ENCODE measurements at regions not wholly inside any gene's neighbourhood (a gene's known extent, or its start where the extent isn't known, plus 50 kb on each side); places are given as distances from the start of the nearest gene placed in this dataset.

DNA sequence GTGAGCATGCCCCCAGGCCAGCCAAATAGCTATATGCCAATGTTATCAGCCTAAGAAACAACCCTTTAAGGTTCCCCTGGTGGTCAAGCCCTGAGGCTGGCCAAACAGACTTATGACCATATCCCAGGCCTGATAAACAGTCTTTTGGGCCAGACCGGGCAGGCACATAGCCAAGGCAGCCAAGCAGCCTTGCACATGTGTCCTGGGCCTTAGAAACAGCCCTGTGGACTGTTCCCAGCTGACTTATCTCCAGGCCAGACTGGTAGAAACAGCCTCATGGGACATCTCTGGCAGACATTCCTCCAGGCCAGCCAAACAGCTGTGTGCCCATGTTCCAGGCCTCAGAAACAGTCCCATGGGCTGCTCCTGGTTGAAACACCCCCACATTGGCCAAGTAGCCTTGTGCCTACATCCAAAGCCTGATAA is 295.0 kb upstream of the MGAT4C start:
- no peaks in the 10 kb centered on the region for H3K4me1 ChIP-seq (ENCODE audit: insufficient read depth, low read length, severe bottlenecking)
- no peaks in the 10 kb centered on the region for H4K20me1 ChIP-seq (ENCODE audit: insufficient read depth, low read length)
- H3K4me3 ChIP-seq (ENCODE audit: low read depth, low read length, poor library complexity, severe bottlenecking), result no peak overlapping the region
- no peaks in the 10 kb centered on the region for H3K79me2 ChIP-seq (ENCODE audit: insufficient read depth, low read length)
- no peak overlapping the region for H3K9ac ChIP-seq (ENCODE audit: low read length)
- no peaks in the 10 kb centered on the region for H3F3A ChIP-seq (ENCODE audit: insufficient read depth, low read length)
- no peak for TF ChIP-seq EZH2 (IDR thresholded peaks at IDR 0.05; ENCODE audit: borderline replicate concordance, low read length)
- TF ChIP-seq, protein P1, sequence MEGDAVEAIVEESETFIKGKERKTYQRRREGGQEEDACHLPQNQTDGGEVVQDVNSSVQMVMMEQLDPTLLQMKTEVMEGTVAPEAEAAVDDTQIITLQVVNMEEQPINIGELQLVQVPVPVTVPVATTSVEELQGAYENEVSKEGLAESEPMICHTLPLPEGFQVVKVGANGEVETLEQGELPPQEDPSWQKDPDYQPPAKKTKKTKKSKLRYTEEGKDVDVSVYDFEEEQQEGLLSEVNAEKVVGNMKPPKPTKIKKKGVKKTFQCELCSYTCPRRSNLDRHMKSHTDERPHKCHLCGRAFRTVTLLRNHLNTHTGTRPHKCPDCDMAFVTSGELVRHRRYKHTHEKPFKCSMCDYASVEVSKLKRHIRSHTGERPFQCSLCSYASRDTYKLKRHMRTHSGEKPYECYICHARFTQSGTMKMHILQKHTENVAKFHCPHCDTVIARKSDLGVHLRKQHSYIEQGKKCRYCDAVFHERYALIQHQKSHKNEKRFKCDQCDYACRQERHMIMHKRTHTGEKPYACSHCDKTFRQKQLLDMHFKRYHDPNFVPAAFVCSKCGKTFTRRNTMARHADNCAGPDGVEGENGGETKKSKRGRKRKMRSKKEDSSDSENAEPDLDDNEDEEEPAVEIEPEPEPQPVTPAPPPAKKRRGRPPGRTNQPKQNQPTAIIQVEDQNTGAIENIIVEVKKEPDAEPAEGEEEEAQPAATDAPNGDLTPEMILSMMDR (IDR thresholded peaks at IDR 0.05; ENCODE audit: low read length), result no peak
- no peak overlapping the region for H3K4me2 ChIP-seq (ENCODE audit: low read length)
- H3K36me3 ChIP-seq (ENCODE audit: insufficient read depth, low read length), result no peaks in the 10 kb centered on the region
- no peaks in the 10 kb centered on the region for H3K9me3 ChIP-seq (ENCODE audit: low read length)
- H3K27ac ChIP-seq (ENCODE audit: low read depth, low read length, poor library complexity, severe bottlenecking), result no peak overlapping the region
- H3K9me2 ChIP-seq (ENCODE audit: low read depth, low read length), result no peaks in the 10 kb centered on the region
- no peaks in the 10 kb centered on the region for H3K27me3 ChIP-seq (ENCODE audit: insufficient read depth, low read length)
- H2AFZ ChIP-seq (ENCODE audit: low read length), result no peak overlapping the region

DNA sequence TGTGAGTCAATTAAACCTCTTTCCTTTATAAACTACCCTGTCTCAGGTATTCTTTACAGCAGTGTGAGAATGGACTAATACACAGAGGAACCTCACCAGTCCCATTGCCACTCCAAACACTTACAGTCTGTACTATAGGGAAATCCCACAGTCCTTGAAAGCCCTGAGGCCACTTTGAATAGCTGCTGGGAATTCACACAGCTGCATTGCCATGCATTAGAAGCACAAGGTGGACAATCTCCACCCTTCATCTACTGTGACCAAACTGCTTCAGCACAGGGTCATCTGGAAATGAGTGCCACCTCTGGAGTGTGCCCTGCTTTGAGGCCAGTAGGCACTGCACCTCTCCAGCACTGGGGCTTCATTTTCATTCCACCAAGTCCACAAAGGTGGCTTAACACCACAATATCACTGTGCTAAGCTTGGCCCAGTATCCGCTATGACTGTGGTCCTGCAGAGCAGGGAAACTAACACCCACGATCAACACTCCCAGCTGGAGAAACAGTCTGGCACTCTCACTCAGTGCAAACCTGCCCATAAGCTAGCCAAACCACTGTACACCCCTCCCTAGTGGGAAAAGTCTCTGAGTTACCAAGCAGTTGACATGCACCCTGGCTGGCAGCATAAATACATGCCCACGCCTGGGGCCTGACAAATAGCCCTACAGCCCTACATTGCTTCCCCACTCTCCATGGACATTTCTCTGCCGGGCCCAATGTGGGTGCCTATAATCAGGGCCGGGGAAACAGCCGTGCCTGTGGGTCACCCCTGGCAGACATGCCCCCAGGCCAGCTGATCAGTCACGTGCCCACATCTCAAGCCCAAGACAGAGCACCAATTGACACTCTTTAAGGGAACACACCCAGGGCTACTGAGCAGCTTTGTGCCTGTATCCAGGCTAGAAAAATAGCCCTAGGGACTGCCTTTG is 294.3 kb upstream of the MGAT4C start:
- H4K20me1 ChIP-seq (ENCODE audit: insufficient read depth, low read length), result no peaks in the 10 kb centered on the region
- no peak overlapping the region for H2AFZ ChIP-seq (ENCODE audit: low read length)
- no peak for TF ChIP-seq EZH2 (IDR thresholded peaks at IDR 0.05; ENCODE audit: borderline replicate concordance, low read length)
- TF ChIP-seq, protein P1 (IDR thresholded peaks at IDR 0.05; ENCODE audit: low read length), result no peak
- no peaks in the 10 kb centered on the region for H3K9me3 ChIP-seq (ENCODE audit: low read length)
- no peak overlapping the region for H3K9ac ChIP-seq (ENCODE audit: low read length)
- H3K27me3 ChIP-seq (ENCODE audit: insufficient read depth, low read length), result no peaks in the 10 kb centered on the region
- no peaks in the 10 kb centered on the region for H3K4me1 ChIP-seq (ENCODE audit: insufficient read depth, low read length, severe bottlenecking)
- H3K9me2 ChIP-seq (ENCODE audit: low read depth, low read length), result no peaks in the 10 kb centered on the region
- no peak overlapping the region for H3K4me3 ChIP-seq (ENCODE audit: low read depth, low read length, poor library complexity, severe bottlenecking)
- H3K27ac ChIP-seq (ENCODE audit: low read depth, low read length, poor library complexity, severe bottlenecking), result no peak overlapping the region
- H3F3A ChIP-seq (ENCODE audit: insufficient read depth, low read length), result no peaks in the 10 kb centered on the region
- no peaks in the 10 kb centered on the region for H3K36me3 ChIP-seq (ENCODE audit: insufficient read depth, low read length)
- H3K4me2 ChIP-seq (ENCODE audit: low read length), result no peak overlapping the region
- H3K79me2 ChIP-seq (ENCODE audit: insufficient read depth, low read length), result no peaks in the 10 kb centered on the region

DNA sequence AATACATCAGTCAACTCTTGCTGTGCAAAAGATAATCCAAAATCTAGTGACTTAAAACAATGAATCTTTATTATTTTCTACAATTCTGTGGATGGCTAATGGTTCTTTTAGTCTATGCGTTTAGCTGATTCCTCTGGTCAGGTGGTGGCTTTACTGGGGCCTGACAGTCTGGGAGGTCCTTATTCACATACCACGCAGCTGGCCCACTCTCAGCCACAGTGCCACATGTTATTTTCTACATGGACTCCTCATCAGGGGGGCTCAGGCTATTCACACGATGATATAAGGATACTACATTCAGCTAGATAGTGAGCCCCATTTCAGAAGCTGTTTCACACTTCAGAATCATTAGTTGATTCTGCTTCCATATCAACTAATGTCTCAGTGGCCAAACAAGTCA is 287.5 kb upstream of the MGAT4C start:
- no peaks in the 10 kb centered on the region for H3K79me2 ChIP-seq (ENCODE audit: insufficient read depth, low read length)

More for the DNA sequence above, 287.5 kb upstream of the MGAT4C start:
- no peak for TF ChIP-seq EZH2 (IDR thresholded peaks at IDR 0.05; ENCODE audit: borderline replicate concordance, low read length)
- TF ChIP-seq, protein P1 (IDR thresholded peaks at IDR 0.05; ENCODE audit: low read length), result no peak
- no peaks in the 10 kb centered on the region for H3K36me3 ChIP-seq (ENCODE audit: insufficient read depth, low read length)
- no peaks in the 10 kb centered on the region for H3K4me1 ChIP-seq (ENCODE audit: insufficient read depth, low read length, severe bottlenecking)
- no peak overlapping the region for H2AFZ ChIP-seq (ENCODE audit: low read length)
- no peaks in the 10 kb centered on the region for H3K9me2 ChIP-seq (ENCODE audit: low read depth, low read length)
- H3K27me3 ChIP-seq (ENCODE audit: insufficient read depth, low read length), result no peaks in the 10 kb centered on the region
- no peaks in the 10 kb centered on the region for H4K20me1 ChIP-seq (ENCODE audit: insufficient read depth, low read length)
- H3K4me2 ChIP-seq (ENCODE audit: low read length), result no peak overlapping the region
- H3K9ac ChIP-seq (ENCODE audit: low read length), result no peak overlapping the region
- no peaks in the 10 kb centered on the region for H3K9me3 ChIP-seq (ENCODE audit: low read length)
- H3F3A ChIP-seq (ENCODE audit: insufficient read depth, low read length), result no peaks in the 10 kb centered on the region
- no peak overlapping the region for H3K4me3 ChIP-seq (ENCODE audit: low read depth, low read length, poor library complexity, severe bottlenecking)
- H3K27ac ChIP-seq (ENCODE audit: low read depth, low read length, poor library complexity, severe bottlenecking), result no peak overlapping the region

Measured in OCI-LY1 (cell line).